ENCODE measurements at regions not wholly inside any gene's neighbourhood (a gene's known extent, or its start where the extent isn't known, plus 50 kb on each side); places are given as distances from the start of the nearest gene placed in this dataset.
"Not testable (repeated sequence)": the region's sequence is repeated elsewhere in the genome, so short reads cannot be mapped to it uniquely, and the experiment has no call there.

DNA sequence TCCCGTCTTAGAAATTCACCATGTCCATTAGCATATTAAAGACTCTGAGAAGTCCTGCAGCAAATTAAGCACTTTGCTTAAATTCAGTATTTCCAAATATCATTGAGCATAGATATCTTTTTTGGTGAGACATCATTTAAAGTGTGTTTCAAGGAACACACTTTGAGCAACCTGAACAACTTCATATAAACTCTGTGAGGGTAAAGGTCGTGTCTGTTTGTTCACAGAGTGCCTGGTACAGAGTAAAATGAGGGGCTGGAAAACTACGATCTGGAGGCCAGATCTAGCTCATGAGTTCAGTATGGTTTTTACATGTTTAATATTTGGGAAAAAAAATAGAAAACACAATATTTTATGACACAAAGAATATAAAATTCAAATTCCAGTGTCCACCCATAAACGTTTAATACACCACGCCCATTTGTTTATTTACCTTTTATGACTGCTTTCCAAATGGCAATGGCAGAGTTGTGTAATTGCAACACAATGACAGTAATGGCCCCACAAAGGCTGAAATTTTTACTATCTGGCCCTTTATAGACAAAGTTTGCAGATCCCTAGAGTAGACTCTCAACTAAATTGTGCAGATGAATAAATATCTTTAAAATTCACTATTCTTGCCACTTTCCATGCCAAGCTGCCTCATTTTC is 67.4 kb downstream of the SNTN start:
- no peak for DNase-seq (ENCODE audit: low read depth)

DNA sequence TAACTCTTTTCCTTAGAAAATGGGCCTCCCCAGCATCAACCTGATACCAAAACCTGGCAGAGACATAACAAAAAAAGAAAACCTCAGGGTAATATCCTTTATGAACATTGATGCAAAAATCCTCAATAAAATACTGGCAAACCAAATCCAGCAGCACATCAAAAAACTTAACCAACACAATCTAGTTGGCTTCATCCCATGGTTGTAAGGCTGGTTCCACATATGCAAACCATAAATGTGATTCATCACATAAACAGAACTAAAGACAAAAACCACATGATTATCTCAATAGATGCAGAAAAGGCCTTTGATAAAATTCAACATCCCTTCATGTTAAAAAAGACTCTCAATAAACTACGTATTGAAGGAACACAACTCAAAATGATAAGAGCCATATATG is 68.5 kb downstream of the SNTN start:
- DNase-seq (ENCODE audit: low read depth) = not testable (repeated sequence)

DNA sequence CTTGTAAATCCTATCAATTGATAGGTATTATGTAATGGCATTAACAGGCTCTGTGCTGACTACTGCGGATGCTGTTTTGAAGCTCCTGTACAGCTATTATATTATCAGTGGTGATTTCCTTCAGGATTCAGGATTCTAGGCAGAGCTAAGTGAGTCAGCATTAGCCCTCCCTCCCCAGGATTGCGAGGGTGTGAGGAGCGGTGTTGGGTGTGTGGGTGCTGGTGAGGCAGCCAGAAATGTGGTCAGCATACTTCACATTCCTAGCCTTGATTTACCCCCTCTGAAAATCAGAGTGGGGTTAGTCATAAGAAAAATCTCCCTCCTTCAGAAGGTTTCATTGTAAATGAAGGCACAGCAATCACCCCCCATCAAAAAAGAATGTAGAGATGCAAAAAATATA is 72.5 kb downstream of the SNTN start:
- DNase-seq (ENCODE audit: low read depth) = peak; percentile 89

DNA sequence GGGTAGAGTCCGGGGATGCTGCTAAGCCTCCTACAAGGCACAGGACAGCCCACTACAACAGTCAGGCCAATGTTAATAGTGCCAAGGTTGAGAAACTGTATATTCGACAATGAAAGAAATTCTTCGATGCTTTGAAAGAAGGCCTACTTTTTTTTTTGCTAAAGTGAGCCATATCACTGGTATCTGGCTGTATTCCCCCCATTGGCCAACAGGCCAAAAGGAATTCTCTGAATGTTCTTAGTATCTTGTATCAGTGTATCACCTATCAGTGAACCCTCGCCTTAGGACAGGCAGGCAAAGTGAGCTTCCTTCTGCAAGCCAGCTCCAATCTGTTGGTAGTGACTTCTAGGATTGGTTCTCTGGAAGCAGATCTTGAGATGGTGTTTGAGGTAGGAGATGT is 74.2 kb downstream of the SNTN start:
- DNase-seq (ENCODE audit: low read depth) = no peak

DNA sequence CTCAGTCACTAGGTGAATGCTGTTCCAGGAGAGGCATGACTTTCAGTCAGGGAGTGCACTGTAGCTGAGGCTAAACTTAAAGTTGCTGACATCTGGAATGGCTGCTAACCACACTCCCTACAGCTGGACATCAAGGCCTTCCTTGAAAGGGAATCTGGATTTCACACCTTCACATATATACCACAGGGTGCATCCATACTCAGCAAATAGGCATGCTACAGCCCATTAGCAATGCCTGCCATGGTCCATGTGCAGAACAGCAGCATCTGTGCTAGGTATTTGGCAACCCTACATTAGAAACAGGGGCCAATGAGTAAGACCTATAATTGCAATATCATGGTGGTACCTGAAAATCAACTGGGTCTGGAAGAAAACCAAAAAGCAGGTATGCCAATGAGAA is 74.8 kb downstream of the SNTN start:
- DNase-seq (ENCODE audit: low read depth) = no peak

DNA sequence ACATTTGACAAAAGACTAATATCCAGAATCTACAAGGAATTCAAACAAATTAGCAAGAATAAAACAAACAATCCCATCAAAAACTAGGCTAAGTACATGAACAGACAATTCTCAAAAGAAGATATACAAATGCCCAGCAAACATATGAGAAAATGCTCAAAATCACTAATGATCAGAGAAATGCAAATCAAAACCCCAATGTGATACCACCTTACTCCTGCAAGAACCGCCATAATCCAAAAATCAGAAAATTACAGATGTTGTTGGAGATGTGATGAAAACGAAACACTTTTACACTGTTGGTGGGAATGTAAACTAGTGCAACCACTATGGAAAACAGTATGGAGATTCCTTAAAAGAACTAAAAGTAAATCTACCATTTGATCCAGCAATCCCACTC is 79.4 kb downstream of the SNTN start:
- no peak for DNase-seq (ENCODE audit: low read depth)

DNA sequence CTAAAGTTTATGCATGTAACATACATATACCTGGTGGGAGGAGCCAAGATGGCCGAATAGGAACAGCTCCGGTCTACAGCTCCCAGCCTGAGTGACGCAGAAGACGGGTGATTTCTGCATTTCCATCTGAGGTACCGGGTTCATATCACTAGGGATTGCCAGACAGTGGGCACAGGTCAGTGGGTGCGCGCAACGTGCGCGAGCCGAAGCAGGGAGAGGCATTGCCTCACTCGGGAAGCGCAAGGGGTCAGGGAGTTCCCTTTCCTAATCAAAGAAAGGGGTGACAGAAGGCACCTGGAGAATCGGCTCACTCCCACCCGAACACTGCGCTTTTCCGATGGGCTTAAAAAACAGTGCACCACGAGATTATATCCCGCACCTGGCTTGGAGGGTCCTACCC is 80.8 kb downstream of the SNTN start:
- not testable (repeated sequence) for DNase-seq (ENCODE audit: low read depth)

DNA sequence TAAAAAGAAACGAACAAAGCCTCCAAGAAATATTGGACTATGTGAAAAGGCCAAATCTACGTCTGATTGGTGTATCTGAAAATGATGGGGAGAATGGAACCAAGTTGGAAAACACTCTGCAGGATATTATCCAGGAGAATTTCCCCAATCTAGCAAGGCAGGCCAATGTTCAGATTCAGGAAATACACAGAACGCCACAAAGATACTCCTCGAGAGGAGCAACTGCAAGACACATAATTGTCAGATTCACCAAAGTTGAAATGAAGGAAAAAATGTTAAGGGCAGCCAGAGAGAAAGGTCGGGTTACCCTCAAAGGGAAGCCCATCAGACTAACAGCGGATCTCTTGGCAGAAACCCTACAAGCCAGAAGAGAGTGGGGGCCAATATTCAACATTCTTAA is 82.2 kb downstream of the SNTN start:
- DNase-seq (ENCODE audit: low read depth) = not testable (repeated sequence)

DNA sequence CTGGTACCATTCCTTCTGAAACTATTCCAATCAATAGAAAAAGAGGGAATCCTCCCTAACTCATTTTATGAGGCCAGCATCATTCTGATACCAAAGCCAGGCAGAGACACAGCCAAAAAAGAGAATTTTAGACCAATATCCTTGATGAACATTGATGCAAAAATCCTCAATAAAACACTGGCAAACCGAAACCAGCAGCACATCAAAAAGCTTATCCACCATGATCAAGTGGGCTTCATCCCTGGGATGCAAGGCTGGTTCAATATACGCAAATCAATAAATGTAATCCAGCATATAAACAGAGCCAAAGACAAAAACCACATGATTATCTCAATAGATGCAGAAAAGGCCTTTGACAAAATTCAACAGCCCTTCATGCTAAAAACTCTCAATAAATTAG is 82.3 kb upstream of the C3orf49 start:
- DNase-seq (ENCODE audit: low read depth) = not testable (repeated sequence)

DNA sequence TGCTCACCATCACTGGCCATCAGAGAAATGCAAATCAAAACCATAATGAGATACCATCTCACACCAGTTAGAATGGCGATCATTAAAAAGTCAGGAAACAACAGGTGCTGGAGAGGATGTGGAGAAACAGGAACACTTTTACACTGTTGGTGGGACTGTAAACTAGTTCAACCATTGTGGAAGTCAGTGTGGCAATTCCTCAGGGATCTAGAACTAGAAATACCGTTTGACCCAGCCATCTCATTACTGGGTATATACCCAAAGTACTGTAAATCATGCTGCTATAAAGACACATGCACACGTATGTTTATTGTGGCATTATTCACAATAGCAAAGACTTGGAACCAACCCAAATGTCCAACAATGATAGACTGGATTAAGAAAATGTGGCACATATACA is 80.5 kb upstream of the C3orf49 start:
- DNase-seq (ENCODE audit: low read depth) = not testable (repeated sequence)

DNA sequence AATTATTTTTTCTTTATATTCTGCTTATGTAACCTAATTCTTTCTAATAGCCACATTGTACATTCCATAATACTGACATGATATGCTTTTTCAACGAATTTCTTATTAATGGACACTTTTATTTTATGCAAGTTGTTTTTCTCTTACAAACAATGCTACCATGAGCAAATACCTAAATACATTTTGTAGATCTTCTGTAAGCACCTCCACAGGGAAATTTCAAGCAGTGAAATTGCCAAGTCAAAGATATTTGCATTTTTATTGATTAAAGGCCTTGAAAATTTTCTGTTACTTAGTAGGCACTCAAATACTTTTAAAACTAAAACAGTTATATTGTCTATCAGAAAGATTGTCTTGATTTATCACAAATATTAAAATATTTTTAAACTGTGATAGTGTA is 79.6 kb upstream of the C3orf49 start:
- no peak for DNase-seq (ENCODE audit: low read depth)

DNA sequence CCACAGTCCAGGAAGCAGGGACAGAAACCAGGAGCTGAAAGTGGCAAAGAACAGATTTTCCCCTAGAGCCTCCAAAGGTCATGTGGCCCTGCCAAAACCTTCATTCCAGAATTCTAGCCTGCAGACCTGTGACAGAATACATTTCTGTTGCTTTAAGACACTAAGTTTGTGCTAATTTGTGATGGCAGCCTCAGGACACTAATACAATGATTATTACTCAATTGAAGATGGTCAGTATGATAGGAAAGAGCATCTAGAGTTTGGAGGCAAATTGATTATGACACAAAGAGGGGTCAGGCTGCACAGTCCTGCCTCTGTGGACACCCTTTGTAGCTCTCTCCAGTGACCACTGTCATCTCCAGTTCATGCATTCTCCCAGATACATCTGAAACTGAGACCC is 79.0 kb upstream of the C3orf49 start:
- DNase-seq (ENCODE audit: low read depth) = no peak

DNA sequence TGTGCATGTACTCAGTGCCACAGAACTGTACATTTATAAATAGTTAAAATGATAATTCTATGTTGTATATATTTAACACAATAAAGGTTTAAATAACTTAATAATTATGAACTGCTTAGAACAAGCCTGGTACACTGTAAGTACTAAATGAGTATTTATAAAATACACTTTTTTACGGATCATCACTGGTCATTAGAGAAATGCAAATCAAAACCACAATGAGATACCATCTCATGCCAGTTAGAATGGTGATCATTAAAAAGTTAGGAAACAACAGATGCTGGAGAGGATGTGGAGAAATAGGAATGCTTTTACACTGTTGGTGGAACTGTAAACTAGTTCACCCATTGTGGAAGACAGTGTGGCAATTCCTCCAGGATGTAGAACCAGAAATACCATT is 74.4 kb upstream of the C3orf49 start:
- DNase-seq (ENCODE audit: low read depth) = not testable (repeated sequence)

DNA sequence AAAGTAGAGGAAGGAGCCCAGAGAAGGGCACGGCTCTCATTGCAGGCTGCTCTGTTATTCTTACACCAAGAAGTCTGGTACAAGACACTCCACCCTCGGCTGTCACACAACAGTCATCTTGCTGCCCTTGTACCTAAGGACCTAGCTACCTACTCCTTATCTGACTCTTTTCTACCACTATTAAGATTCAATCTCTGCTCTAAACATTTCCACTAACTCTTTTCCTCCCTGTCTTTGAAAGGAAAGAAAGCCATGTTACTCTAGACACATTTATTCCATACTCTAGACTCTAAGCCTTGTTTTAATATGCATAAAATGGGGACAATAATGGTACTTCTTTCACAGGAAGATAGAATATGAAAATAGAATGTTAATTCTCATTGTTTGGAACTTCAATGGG is 73.3 kb upstream of the C3orf49 start:
- DNase-seq (ENCODE audit: low read depth) = no peak

DNA sequence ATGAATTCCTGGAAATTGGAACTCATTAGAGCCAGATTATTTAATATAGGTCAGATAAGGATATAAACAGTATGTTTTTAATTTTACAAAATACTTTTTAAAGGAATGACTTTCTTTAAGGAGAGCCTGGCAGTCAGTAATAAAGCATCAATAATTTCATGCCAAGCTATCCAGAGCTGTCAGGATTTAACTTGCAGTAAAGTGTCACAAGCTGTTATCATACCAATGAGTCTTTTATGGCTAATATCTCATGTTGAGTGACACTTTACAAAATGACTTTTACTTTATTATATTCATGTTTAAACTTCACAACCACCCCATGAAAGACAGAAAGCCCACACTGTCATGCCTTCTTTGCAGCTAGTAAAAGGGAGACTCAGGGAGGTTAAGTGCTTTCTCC is 72.9 kb upstream of the C3orf49 start:
- no peak for DNase-seq (ENCODE audit: low read depth)

DNA sequence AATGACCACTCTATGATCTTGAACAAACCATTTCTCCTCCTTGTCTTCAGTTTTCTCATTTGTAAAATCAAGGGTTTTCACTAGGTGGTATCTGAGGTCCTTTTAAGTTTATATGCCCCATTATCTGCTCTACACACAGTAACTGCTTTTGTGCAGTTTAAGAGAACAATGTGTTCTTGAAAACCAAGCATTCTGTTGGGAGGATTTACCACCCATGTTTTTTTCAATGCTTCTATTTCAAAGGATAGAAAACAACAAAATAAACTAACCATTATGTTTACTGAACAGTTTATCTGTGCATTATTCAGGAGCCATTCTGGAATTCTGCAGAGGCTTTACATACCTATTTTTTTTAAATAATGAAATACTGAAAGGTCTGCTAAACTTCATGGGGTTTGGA is 67.6 kb upstream of the C3orf49 start:
- no peak for DNase-seq (ENCODE audit: low read depth)

DNA sequence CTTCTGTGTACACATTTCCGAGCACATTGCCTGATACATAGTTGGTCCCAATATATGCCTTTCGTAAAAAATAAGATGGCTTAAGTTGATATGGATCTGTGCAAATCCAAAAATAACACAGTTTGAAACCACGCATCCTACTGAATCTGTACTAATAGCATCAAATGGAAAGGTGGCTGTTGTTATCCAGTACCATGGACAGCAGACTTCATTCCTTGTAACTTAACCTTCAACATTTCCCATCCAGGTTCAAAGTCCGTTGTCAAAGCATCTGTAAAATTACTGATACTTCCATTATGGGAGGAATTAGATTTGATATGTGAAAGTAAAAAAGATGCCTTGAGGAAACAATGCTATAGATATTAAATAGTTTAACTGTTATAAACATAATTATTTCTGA is 65.5 kb upstream of the C3orf49 start:
- DNase-seq (ENCODE audit: low read depth) = peak; percentile 5

DNA sequence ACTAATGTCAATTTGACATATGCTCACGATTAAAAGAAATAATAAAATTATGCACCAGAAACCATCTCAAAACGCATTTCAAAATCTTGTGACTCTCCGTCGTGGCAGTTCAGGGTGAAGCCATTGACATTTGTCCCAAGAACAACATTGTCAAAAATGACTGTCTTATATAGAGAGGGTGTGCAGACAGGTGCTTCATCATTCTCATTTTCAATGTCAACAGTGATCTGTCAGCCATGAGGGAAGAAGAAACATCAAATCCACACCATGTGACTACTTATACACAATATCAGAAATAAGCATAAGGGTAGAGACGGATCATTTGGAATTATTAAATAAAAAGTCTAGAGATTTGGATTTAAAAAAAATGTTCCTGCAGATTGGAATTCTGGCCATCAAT is 65.1 kb upstream of the C3orf49 start:
- DNase-seq (ENCODE audit: low read depth) = no peak

DNA sequence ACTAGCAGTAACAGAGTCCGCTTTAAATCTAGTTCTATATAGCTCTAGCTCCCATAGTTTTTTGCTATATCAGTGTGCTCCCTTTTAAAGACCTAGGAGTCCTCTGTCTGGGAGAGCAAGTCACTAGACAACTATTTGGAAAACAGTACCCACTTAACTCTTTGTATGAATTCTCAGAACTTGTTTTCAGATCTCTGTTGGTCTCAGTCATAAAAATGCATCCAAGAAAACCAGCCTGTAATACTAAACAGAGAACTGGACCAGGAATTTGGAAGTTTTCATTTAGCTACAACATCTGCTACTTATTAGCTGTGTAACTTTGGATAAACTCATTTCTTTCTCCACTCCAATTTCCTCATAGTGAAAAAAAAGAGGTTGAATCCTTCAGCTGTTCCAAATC is 56.9 kb upstream of the C3orf49 start:
- DNase-seq (ENCODE audit: low read depth) = no peak

DNA sequence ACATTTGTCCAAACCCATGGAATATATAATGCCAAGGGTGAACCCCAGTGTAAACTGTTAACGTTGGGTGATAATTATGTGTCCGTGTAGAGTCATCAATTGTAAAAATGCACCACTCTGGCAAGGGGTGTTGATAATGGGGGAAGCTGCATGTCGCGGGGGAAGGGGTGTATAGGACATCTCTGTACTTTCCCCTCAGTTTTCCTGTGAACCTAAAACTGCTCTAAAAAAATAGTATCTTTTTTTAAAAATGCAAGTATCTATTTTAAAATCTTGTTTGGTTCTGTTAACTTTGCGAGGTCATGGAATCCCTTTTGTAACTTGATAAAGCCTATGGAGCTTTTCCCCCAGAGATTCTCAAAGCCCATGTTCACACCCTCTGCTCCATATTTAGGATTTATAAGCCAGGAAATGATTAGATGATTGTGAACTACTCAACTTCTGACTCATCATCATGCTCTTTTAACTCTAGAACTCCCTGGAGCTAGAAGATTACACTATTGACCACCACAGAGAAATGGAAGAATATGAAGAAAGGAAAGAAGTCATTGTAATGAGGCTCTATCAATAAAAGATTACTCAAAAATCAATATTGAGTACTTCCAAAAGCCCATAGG is 56.1 kb upstream of the C3orf49 start:
- peak; percentile 43 for DNase-seq (ENCODE audit: low read depth)

DNA sequence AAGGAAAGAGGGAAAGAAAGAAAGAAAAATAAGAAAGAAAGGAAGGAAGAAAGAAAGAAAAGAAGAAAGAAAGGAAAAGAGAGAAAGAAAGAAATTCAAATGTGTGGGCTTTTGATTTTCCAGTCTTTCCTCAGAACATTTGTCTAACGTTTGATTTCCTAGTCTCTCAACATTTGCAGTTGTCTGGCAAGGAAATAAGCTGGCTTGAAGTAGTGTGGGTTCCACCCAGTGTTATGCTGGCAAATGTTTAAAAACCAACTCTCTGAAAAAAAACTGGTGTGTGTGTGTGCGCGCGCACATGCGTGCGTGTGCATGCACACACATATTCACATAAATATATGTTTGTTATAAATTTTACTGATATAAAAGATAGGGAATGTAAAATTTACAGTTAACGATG is 54.6 kb upstream of the C3orf49 start:
- no peak for DNase-seq (ENCODE audit: low read depth)

DNA sequence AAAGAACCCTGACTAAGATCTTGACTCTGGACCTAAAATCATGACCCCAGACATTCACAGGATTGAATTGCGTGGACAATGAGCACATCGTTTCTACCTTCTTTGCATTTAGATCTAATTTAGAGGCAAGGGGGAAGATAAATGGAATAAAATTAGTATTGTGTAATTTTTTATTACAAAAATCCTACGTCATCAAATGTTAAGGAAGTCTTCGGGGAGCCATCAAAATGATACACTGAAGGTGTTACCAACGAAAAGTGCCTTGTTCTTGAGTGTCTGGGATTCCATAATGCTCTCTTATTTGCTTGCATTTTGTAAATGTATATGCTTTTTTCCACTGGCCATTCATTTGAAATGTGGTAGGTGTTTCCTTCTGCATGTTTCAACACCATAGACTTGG is 52.8 kb upstream of the C3orf49 start:
- DNase-seq (ENCODE audit: low read depth) = no peak

DNA sequence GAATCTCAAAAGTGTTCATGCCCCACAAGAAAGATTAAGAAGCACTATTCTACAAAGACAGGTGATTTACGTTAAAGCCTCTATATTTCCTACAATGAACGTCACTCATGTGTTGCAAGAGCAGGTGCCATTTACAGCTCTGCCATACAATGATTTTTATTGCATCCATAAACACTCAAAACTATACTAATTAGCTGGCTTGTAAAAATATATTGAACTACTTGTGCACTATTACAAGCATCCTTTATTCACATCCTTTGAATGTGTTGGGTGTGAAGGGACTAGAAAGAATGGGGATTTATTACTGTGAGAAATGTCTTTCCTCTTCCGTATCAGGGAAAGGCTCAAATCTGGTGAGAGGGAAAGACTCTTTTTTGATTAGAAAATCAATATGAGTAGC is 50.7 kb upstream of the C3orf49 start:
- DNase-seq (ENCODE audit: low read depth) = no peak

DNA sequence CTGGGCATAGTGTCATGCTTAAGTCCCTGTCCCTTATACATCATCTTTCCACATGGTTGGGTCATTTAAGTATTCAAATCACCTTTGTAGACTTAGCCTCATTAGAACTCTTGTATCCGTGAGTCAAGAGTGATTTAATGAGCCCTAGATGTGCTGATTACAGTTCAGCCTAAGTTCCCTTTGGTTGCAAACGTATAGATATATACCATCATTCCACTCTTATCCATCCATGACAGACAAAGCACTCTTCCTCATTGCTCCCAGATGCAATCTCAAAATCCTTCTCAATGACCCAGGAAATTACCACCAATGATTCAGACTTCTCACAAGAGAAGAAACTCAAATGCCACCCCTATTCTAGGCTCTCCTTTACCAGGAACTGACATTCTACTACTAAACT is 50.2 kb upstream of the C3orf49 start:
- DNase-seq (ENCODE audit: low read depth) = no peak

Measured in Daoy (cell line).